GM12878 (cell line): ENCODE measurements at regions not wholly inside any gene's neighbourhood (a gene's known extent, or its start where the extent isn't known, plus 50 kb on each side); places are given as distances from the start of the nearest gene placed in this dataset.

Experiments used
- ATAC-seq: fragments of 200-7000 bp; cut with Tn5 transposase; 3 replicates; pipeline ENCODE4 v1.9.1; 2020; ENCODE audit warnings: mild to moderate bottlenecking, moderate library complexity
- BruUV-seq: library from RNA; stranded (reverse); fragments of 400-500 nt; replicated peaks from 2 replicates; lab custom pipeline; 2021; lab: Mats Ljungman, UMichigan
- CTCF ChIA-PET: fragments of 300-600 bp; sonication (Branson Sonifier 250); formaldehyde crosslinking; extraction: SDS; loops from one replicate; lab custom pipeline; 2021; ENCODE audit warnings: inconsistent platforms; lab: Yijun Ruan, JAX
- POLR2A ChIA-PET: fragments of 350-600 bp; formaldehyde crosslinking; extraction: SDS; loops from one replicate; lab custom pipeline; 2021; ENCODE audit warnings: inconsistent platforms; lab: Charles Lee
- RAD21 ChIA-PET: fragments of 300-600 bp; sonication (Branson Sonifier 250); formaldehyde crosslinking; loops from one replicate; lab custom pipeline; 2023; ENCODE audit warnings: antibody characterized with exemption; ENCODE audit not compliant: unreplicated experiment; lab: Charles Lee
- SMC1A ChIA-PET: fragments of 300-600 bp; sonication (Branson Sonifier 250); formaldehyde crosslinking; loops from one replicate; lab custom pipeline; 2023; ENCODE audit not compliant: unreplicated experiment, uncharacterized antibody; lab: Charles Lee
- DNase-seq: peaks from one replicate; pipeline ENCODE4 v3.0.0-alpha.2; 2011; ENCODE audit warnings: low read depth, low spot score
- FAIRE-seq: peaks from 3 replicates; lab custom pipeline; 2011; peaks lifted over from hg19 to GRCh38; lab: Jason Lieb, UNC
- H2AFZ ChIP-seq: 2 replicates; pipeline ENCODE4 v1.6.0; 2011; ENCODE audit warnings: low read depth, low read length, control low read depth; ENCODE audit not compliant: control insufficient read depth
- H3K27ac ChIP-seq: 2 replicates; pipeline ENCODE4 v1.5.1; 2011; ENCODE audit warnings: control low read depth; ENCODE audit not compliant: control insufficient read depth, insufficient read depth
- H3K27me3 ChIP-seq, 2 experiments: replicated peaks in 1 of 2; 2 replicates each; pipeline versions ENCODE4 v1.6.0 to v1.6.1; 2011; ENCODE audit warnings: low read length in 1 of 2; ENCODE audit not compliant: control insufficient read depth in 2 of 2, insufficient read depth in 2 of 2
- H3K36me3 ChIP-seq, 2 experiments: 2 replicates each; pipeline ENCODE4 v1.5.1; 2011; ENCODE audit warnings: low read length in 1 of 2; ENCODE audit not compliant: control insufficient read depth in 2 of 2, insufficient read depth in 2 of 2
- H3K4me1 ChIP-seq: 2 replicates; pipeline ENCODE4 v1.6.1; 2011; ENCODE audit warnings: mild to moderate bottlenecking, low read length, moderate library complexity, mixed read lengths; ENCODE audit not compliant: control insufficient read depth, insufficient read depth
- H3K4me2 ChIP-seq: 2 replicates; pipeline ENCODE4 v1.6.0; 2011; ENCODE audit warnings: control low read depth; ENCODE audit not compliant: control insufficient read depth, insufficient read depth
- H3K4me3 ChIP-seq: fragments of 200-600 bp; sonication (generic); 2 replicates; pipeline ENCODE4 v1.5.1; 2016
- H3K79me2 ChIP-seq: 2 replicates; pipeline ENCODE4 v1.6.0; 2011; ENCODE audit warnings: low read length; ENCODE audit not compliant: control insufficient read depth, insufficient read depth
- H3K9ac ChIP-seq: 2 replicates; pipeline ENCODE4 v1.8.0; 2011; ENCODE audit warnings: low read length, control low read depth, mixed read lengths; ENCODE audit not compliant: control insufficient read depth, insufficient read depth
- H3K9me3 ChIP-seq: replicated peaks from 3 replicates; pipeline ENCODE4 v1.5.1; 2011; ENCODE audit warnings: mild to moderate bottlenecking, low read length; ENCODE audit not compliant: control insufficient read depth, insufficient read depth
- H4K20me1 ChIP-seq: 2 replicates; pipeline ENCODE4 v1.6.0; 2011; ENCODE audit not compliant: control insufficient read depth, insufficient read depth
- BHLHE40 ChIP-seq, 2 experiments: fragments of 450-650 bp in 1 of 2; IDR thresholded peaks; 2 replicates each; pipeline ENCODE4 v1.6.1; 2011 to 2017; ENCODE audit warnings: low read depth in 2 of 2, borderline replicate concordance in 1 of 2, improper control_type of control experiment in 1 of 2, low read length in 1 of 2, mild to moderate bottlenecking in 1 of 2
- CEBPZ ChIP-seq: fragments of 150-350 bp; IDR thresholded peaks from 2 replicates; pipeline ENCODE4 v1.6.1; 2016; ENCODE audit warnings: low read depth, low read length
- CHD1 ChIP-seq: IDR thresholded peaks from 2 replicates; pipeline ENCODE4 v1.6.1; 2012; ENCODE audit warnings: low read depth, low read length, improper control_type of control experiment
- ELK1 ChIP-seq: IDR thresholded peaks from 2 replicates; pipeline ENCODE4 v1.6.1; 2012; ENCODE audit warnings: low read depth, low read length, improper control_type of control experiment
- MEF2A ChIP-seq: IDR thresholded peaks from 2 replicates; pipeline ENCODE4 v1.6.1; 2011; ENCODE audit warnings: low read depth, mild to moderate bottlenecking, low read length, moderate library complexity; ENCODE audit not compliant: insufficient read depth
- PML ChIP-seq: IDR thresholded peaks from 2 replicates; pipeline ENCODE4 v1.6.1; 2012; ENCODE audit warnings: low read length, inconsistent platforms
- POLR2AphosphoS2 ChIP-seq: IDR thresholded peaks from 2 replicates; pipeline ENCODE4 v1.6.1; 2011; ENCODE audit warnings: low read depth, mild to moderate bottlenecking, low read length, improper control_type of control experiment, moderate library complexity
- RBBP5 ChIP-seq: fragments of 200-600 bp; sonication (generic); conservative IDR thresholded peaks from 2 replicates; pipeline ENCODE4 v1.6.1; 2016
- SRF ChIP-seq, 2 experiments: IDR thresholded peaks; 2 replicates each; pipeline ENCODE4 v1.6.1; 2011; ENCODE audit warnings: low read depth in 2 of 2, low read length in 2 of 2, mild to moderate bottlenecking in 1 of 2, moderate library complexity in 1 of 2
- STAT1 ChIP-seq: fragments of 450-650 bp; conservative IDR thresholded peaks from 2 replicates; pipeline ENCODE4 v1.6.1; 2014; ENCODE audit warnings: antibody characterized with exemption, mild to moderate bottlenecking
- STAT3 ChIP-seq: IDR thresholded peaks from 2 replicates; pipeline ENCODE4 v1.6.1; 2011; ENCODE audit warnings: low read depth, low read length, improper control_type of control experiment
- TCF7 ChIP-seq: IDR thresholded peaks from 2 replicates; pipeline ENCODE4 v1.6.1; 2014; ENCODE audit warnings: antibody characterized with exemption, borderline replicate concordance
- ZBED1 ChIP-seq: IDR thresholded peaks from 2 replicates; pipeline ENCODE4 v1.6.1; 2016; ENCODE audit warnings: borderline replicate concordance
- ZBTB33 ChIP-seq: fragments of 450-650 bp; IDR thresholded peaks from 2 replicates; pipeline ENCODE4 v1.6.1; 2017; ENCODE audit warnings: mild to moderate bottlenecking
- WGBS: methylation state at CpG from one replicate; pipeline ENCODE4 v1.1.6; 2016; ENCODE audit warnings: low lambda C conversion rate; ENCODE audit not compliant: insufficient replicate concordance, insufficient coverage; ENCODE audit errors: missing lambda C conversion rate; 5-methylcytosine and 5-hydroxymethylcytosine counted together
- in situ Hi-C: fragments of 300-500 bp; cut with MboI; formaldehyde crosslinking; loops from 9 replicates; pipeline ENCODE4 v1.14.3; 2018; ENCODE audit warnings: mixed read lengths
- intact Hi-C: fragments of 100-400 bp; cut with micrococcal nuclease; formaldehyde crosslinking; loops from one replicate; pipeline ENCODE4 v1.14.2; 2022; ENCODE audit not compliant: unreplicated experiment

GRCh38 chr18:44517136-44517535 lies 163.6 kb upstream of the SETBP1 start:
- RAD21 ChIA-PET, result no interaction called here
- in situ Hi-C loops, result no loop called here
- SMC1A ChIA-PET, result no interaction called here
- intact Hi-C loops, result no loop called here
- Histone ChIP-seq H3K4me2 (no peak overlapping the region), H3K36me3 (no peaks in the 10 kb centered on the region), H3K4me3 (no peak overlapping the region)
- POLR2A ChIA-PET, result no interaction called here
- TF ChIP-seq CEBPZ (no peak), PML (no peak), RBBP5 (no peak), STAT1 (no peak), STAT3 (no peak), ELK1 (no peak), ZBTB33 (no peak), CHD1 (no peak), ZBED1 (no peak), POLR2AphosphoS2 (no peak), BHLHE40 (IDR thresholded peaks at IDR 0.05; ENCODE audit: borderline replicate concordance in 1 of 2, low read depth in 2 of 2, low read length in 1 of 2) (no peak), SRF (IDR thresholded peaks at IDR 0.05; ENCODE audit: low read depth in 2 of 2, low read length in 2 of 2) (no peak), TCF7 (no peak), MEF2A (no peak)
- TF ChIP-seq, all 136 proteins: peak for 0
- FAIRE-seq (no peak), ATAC-seq (no peak), DNase-seq (no peak)
- H3K4me1 ChIP-seq, result no peaks in the 10 kb centered on the region
- H3K27ac ChIP-seq, result no peak overlapping the region
- CTCF ChIA-PET, result no interaction called here
- WGBS, result 100% methylated on average over 1 of the region's 3 CpGs
- H3K9ac ChIP-seq, result no peak overlapping the region
- H2AFZ ChIP-seq, result no peak overlapping the region
- H3K79me2 ChIP-seq, result no peaks in the 10 kb centered on the region
- no peaks in the 10 kb centered on the region for H4K20me1 ChIP-seq
- no TSS peak for BruUV-seq
- H3K9me3 ChIP-seq, result no peaks in the 10 kb centered on the region
- no peaks in the 10 kb centered on the region; a peak in 1 of 4 replicates for H3K27me3 ChIP-seq
